ENCODE measurements at regions not wholly inside any gene's neighbourhood (a gene's known extent, or its start where the extent isn't known, plus 50 kb on each side); places are given as distances from the start of the nearest gene placed in this dataset.

DNA sequence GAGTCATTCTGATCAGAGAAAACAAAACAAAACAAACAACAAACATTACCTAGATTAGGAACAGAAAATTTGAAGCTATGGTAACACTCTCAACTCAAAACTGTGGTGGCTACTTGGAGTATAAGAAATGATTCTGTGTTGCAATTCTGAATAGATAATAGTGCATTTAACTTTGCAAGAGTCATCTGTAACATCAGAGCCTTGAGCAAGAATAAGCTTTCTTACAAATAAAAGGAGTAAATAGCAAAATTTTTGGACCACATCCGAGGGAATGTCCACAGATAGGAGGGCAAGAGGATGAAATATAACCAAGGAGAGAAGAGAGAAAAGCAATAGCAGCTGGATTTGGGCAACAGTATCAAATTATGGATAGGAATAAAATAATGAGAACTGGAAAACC is 1090.6 kb downstream of the SLC6A15 start:
- TF ChIP-seq EZH2 (IDR thresholded peaks at IDR 0.05; ENCODE audit: insufficient read depth, low read length), result no peak
- TF ChIP-seq, protein P1, sequence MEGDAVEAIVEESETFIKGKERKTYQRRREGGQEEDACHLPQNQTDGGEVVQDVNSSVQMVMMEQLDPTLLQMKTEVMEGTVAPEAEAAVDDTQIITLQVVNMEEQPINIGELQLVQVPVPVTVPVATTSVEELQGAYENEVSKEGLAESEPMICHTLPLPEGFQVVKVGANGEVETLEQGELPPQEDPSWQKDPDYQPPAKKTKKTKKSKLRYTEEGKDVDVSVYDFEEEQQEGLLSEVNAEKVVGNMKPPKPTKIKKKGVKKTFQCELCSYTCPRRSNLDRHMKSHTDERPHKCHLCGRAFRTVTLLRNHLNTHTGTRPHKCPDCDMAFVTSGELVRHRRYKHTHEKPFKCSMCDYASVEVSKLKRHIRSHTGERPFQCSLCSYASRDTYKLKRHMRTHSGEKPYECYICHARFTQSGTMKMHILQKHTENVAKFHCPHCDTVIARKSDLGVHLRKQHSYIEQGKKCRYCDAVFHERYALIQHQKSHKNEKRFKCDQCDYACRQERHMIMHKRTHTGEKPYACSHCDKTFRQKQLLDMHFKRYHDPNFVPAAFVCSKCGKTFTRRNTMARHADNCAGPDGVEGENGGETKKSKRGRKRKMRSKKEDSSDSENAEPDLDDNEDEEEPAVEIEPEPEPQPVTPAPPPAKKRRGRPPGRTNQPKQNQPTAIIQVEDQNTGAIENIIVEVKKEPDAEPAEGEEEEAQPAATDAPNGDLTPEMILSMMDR (IDR thresholded peaks at IDR 0.05; ENCODE audit: insufficient read depth, low read depth, low read length), result no peak

All from astrocyte (in vitro differentiated cells and primary cell).